GM23338 (cell line): ENCODE measurements at regions not wholly inside any gene's neighbourhood (a gene's known extent, or its start where the extent isn't known, plus 50 kb on each side); places are given as distances from the start of the nearest gene placed in this dataset.

ENCODE experiments used
- ATAC-seq: fragments of 200-7000 bp; cut with Tn5 transposase; 3 replicates; pipeline ENCODE4 v1.9.1; 2020
- DNase-seq: peaks from one replicate; pipeline ENCODE4 v3.0.0-alpha.2; 2015; ENCODE audit warnings: low spot score
- H2AFZ ChIP-seq: fragments of 200-600 bp; sonication (generic); 2 replicates; pipeline ENCODE4 v1.8.0; 2016; ENCODE audit warnings: antibody characterized with exemption, mild to moderate bottlenecking, moderate library complexity
- H3F3A ChIP-seq: fragments of 200-600 bp; sonication (generic); replicated peaks from 2 replicates; pipeline ENCODE4 v1.8.0; 2017; ENCODE audit warnings: antibody characterized with exemption, mixed run types, low read depth
- H3K27ac ChIP-seq: fragments of 200-600 bp; sonication (generic); 2 replicates; pipeline ENCODE4 v1.6.1; 2016; ENCODE audit warnings: low read depth
- H3K27me3 ChIP-seq: fragments of 200-600 bp; sonication (generic); 2 replicates; pipeline ENCODE4 v1.8.0; 2016; ENCODE audit warnings: mild to moderate bottlenecking, mixed run types, moderate library complexity; ENCODE audit not compliant: insufficient read depth
- H3K36me3 ChIP-seq: fragments of 200-600 bp; sonication (generic); 2 replicates; pipeline ENCODE4 v1.8.0; 2016; ENCODE audit warnings: mild to moderate bottlenecking; ENCODE audit not compliant: insufficient read depth
- H3K4me1 ChIP-seq: fragments of 200-600 bp; sonication (generic); 2 replicates; pipeline ENCODE4 v1.8.0; 2016; ENCODE audit warnings: mild to moderate bottlenecking, moderate library complexity; ENCODE audit not compliant: insufficient read depth
- H3K4me2 ChIP-seq: fragments of 200-600 bp; sonication (generic); 2 replicates; pipeline ENCODE4 v1.7.1; 2017; ENCODE audit warnings: mixed run types
- H3K4me3 ChIP-seq: fragments of 200-600 bp; sonication (generic); 2 replicates; pipeline ENCODE4 v1.6.1; 2016; ENCODE audit warnings: mixed run types
- H3K79me2 ChIP-seq: fragments of 200-600 bp; sonication (generic); replicated peaks from 2 replicates; pipeline ENCODE4 v1.8.0; 2017; ENCODE audit warnings: mild to moderate bottlenecking; ENCODE audit not compliant: insufficient read depth
- H3K9me2 ChIP-seq: fragments of 200-600 bp; sonication (generic); 2 replicates; pipeline ENCODE4 v1.8.0; 2017; ENCODE audit not compliant: insufficient read depth
- H4K20me1 ChIP-seq: fragments of 200-600 bp; sonication (generic); replicated peaks from 2 replicates; pipeline ENCODE4 v1.8.0; 2017; ENCODE audit warnings: mild to moderate bottlenecking; ENCODE audit not compliant: insufficient read depth
- H3K27ac Mint-ChIP-seq: 2 replicates; pipeline ENCODE4 v1.8.0; 2020; ENCODE audit warnings: inconsistent platforms, mild to moderate bottlenecking, moderate library complexity, mixed read lengths
- H3K27me3 Mint-ChIP-seq: 3 replicates; pipeline ENCODE4 v1.8.0; 2022; ENCODE audit warnings: low read depth, mild to moderate bottlenecking, moderate library complexity, mixed read lengths, inconsistent platforms; ENCODE audit not compliant: insufficient read depth, poor library complexity
- H3K36me3 Mint-ChIP-seq: 3 replicates; pipeline ENCODE4 v1.8.0; 2021; ENCODE audit warnings: low read depth, mild to moderate bottlenecking, inconsistent platforms, moderate library complexity, mixed read lengths
- H3K4me1 Mint-ChIP-seq: 3 replicates; pipeline ENCODE4 v1.8.0; 2020; ENCODE audit warnings: mild to moderate bottlenecking, inconsistent platforms, mixed read lengths
- H3K4me3 Mint-ChIP-seq: 3 replicates; pipeline ENCODE4 v1.8.0; 2021; ENCODE audit warnings: moderate library complexity, mild to moderate bottlenecking, inconsistent platforms, mixed read lengths
- H3K9me3 Mint-ChIP-seq: 3 replicates; pipeline ENCODE4 v1.8.0; 2020; ENCODE audit warnings: moderate library complexity, mild to moderate bottlenecking, inconsistent platforms, mixed read lengths
- CTCF ChIP-seq, 2 experiments: fragments of 200-600 bp in 1 of 2; sonication (generic) in 1 of 2; conservative IDR thresholded peaks; 2 replicates each; pipeline versions ENCODE4 v1.5.1 to v1.6.1; 2016 to 2017; ENCODE audit warnings: antibody characterized with exemption in 2 of 2, low read depth in 2 of 2, mild to moderate bottlenecking in 2 of 2, moderate library complexity in 1 of 2
- EZH2 ChIP-seq: fragments of 200-600 bp; sonication (generic); IDR thresholded peaks from one replicate; pipeline ENCODE4 v1.8.0; 2017; ENCODE audit warnings: antibody characterized with exemption, mild to moderate bottlenecking, low read depth; ENCODE audit not compliant: unreplicated experiment
- EZH2phosphoT487 ChIP-seq: fragments of 200-600 bp; sonication (generic); IDR thresholded peaks from one replicate; pipeline ENCODE4 v1.8.1; 2018; ENCODE audit warnings: antibody characterized with exemption; ENCODE audit not compliant: unreplicated experiment
- JUNB ChIP-seq: IDR thresholded peaks from one replicate; pipeline ENCODE4 v1.6.1; 2016; ENCODE audit warnings: antibody characterized with exemption; ENCODE audit not compliant: unreplicated experiment
- NANOG ChIP-seq: IDR thresholded peaks from 2 replicates; pipeline ENCODE4 v1.6.1; 2016; ENCODE audit warnings: antibody characterized with exemption, borderline replicate concordance
- STAT1 ChIP-seq: IDR thresholded peaks from one replicate; pipeline ENCODE4 v1.6.1; 2016; ENCODE audit warnings: antibody characterized with exemption; ENCODE audit not compliant: unreplicated experiment
- ZNF114 ChIP-seq: fragments of 250-450 bp; sonication (Bioruptor Pico); IDR thresholded peaks from 2 replicates; pipeline ENCODE4 v1.5.0; 2020; ENCODE audit warnings: mild to moderate bottlenecking, moderate library complexity
- ZNF462 ChIP-seq: fragments of 250-450 bp; sonication (Bioruptor Pico); IDR thresholded peaks from 2 replicates; pipeline ENCODE4 v1.5.0; 2020; ENCODE audit warnings: mild to moderate bottlenecking, moderate library complexity

GRCh38 chr7:81873559-81873958, 103.7 kb upstream of the HGF start:
- Histone ChIP-seq H3K36me3 (no peaks in the 10 kb centered on the region), H3K27me3 (no peaks in the 10 kb centered on the region), H2AFZ (no peak overlapping the region), H3K9me2 (no peaks in the 10 kb centered on the region), H4K20me1 (no peaks in the 10 kb centered on the region), H3K79me2 (no peaks in the 10 kb centered on the region), H3F3A (no peaks in the 10 kb centered on the region), H3K27ac (no peak overlapping the region), H3K4me1 (no peaks in the 10 kb centered on the region), H3K4me2 (no peak overlapping the region), H3K4me3 (no peak overlapping the region)
- no peak overlapping the region for H3K4me3 Mint-ChIP-seq
- no peaks in the 10 kb centered on the region for H3K27me3 Mint-ChIP-seq
- no peaks in the 10 kb centered on the region for H3K36me3 Mint-ChIP-seq
- DNase-seq (no peak), ATAC-seq (no peak)
- H3K27ac Mint-ChIP-seq, result no peak overlapping the region
- no peaks in the 10 kb centered on the region for H3K4me1 Mint-ChIP-seq
- no peaks in the 10 kb centered on the region for H3K9me3 Mint-ChIP-seq
- no peak for TF ChIP-seq EZH2
- no peak for TF ChIP-seq CTCF (conservative IDR thresholded peaks at IDR 0.05; ENCODE audit: low read depth in 2 of 2)
- TF ChIP-seq EZH2phosphoT487, result no peak
- TF ChIP-seq ZNF114 (CRISPR knock-in tag), result no peak
- no peak for TF ChIP-seq NANOG
- no peak for TF ChIP-seq JUNB
- TF ChIP-seq ZNF462 (CRISPR knock-in tag), result no peak
- no peak for TF ChIP-seq STAT1
